GM12878 (cell line): ENCODE measurements at regions not wholly inside any gene's neighbourhood (a gene's known extent, or its start where the extent isn't known, plus 50 kb on each side); places are given as distances from the start of the nearest gene placed in this dataset.

ENCODE experiments used
- CHD1 ChIP-seq: IDR thresholded peaks from 2 replicates; pipeline ENCODE4 v1.6.1; 2012; ENCODE audit warnings: low read depth, low read length, improper control_type of control experiment
- CREB1 ChIP-seq: IDR thresholded peaks from 2 replicates; pipeline ENCODE4 v1.6.1; 2012; ENCODE audit warnings: low read depth, mild to moderate bottlenecking, inconsistent platforms
- CTCF ChIP-seq, 3 experiments: IDR thresholded peaks in 2 of 3; conservative IDR thresholded peaks in 1 of 3; 2 replicates each; pipeline ENCODE4 v1.5.1; 2011; ENCODE audit warnings: low read depth in 3 of 3, low read length in 3 of 3, mild to moderate bottlenecking in 3 of 3, control low read depth in 2 of 3, moderate library complexity in 2 of 3, inconsistent platforms in 1 of 3, mixed read lengths in 1 of 3; ENCODE audit not compliant: control insufficient read depth in 2 of 3, insufficient read depth in 1 of 3; ENCODE audit errors: extremely low read depth in 1 of 3
- ESRRA ChIP-seq: IDR thresholded peaks from 2 replicates; pipeline ENCODE4 v1.6.1; 2012; ENCODE audit warnings: mild to moderate bottlenecking, low read length, improper control_type of control experiment
- PML ChIP-seq: IDR thresholded peaks from 2 replicates; pipeline ENCODE4 v1.6.1; 2012; ENCODE audit warnings: low read length, inconsistent platforms
- POLR2A ChIP-seq: IDR thresholded peaks from 2 replicates; pipeline ENCODE4 v1.6.1; 2011; ENCODE audit warnings: low read depth, mild to moderate bottlenecking, low read length
- RBBP5 ChIP-seq: fragments of 200-600 bp; sonication (generic); conservative IDR thresholded peaks from 2 replicates; pipeline ENCODE4 v1.6.1; 2016
- SUZ12 ChIP-seq: fragments of 200-600 bp; sonication (generic); IDR thresholded peaks from one replicate; pipeline ENCODE4 v1.6.1; 2018; ENCODE audit warnings: antibody characterized with exemption, mild to moderate bottlenecking; ENCODE audit not compliant: unreplicated experiment

GRCh38 chr5:111810112-111810511 is 53.1 kb upstream of the NREP start:
- TF ChIP-seq RBBP5 (no peak), CHD1 (no peak), ESRRA (no peak), CTCF (IDR thresholded peaks at IDR 0.05 in 2 of 3, conservative IDR thresholded peaks at IDR 0.05 in 1 of 3; ENCODE audit: control insufficient read depth in 2 of 3, extremely low read depth in 1 of 3, insufficient read depth in 1 of 3, low read depth in 3 of 3, low read length in 3 of 3) (no peak), CREB1 (no peak), SUZ12 (no peak), POLR2A (no peak), PML (no peak)
